Mesodermal cell (in vitro differentiated cells): ENCODE measurements at regions not wholly inside any gene's neighbourhood (a gene's known extent, or its start where the extent isn't known, plus 50 kb on each side); places are given as distances from the start of the nearest gene placed in this dataset.

Source experiments
- H3K27ac ChIP-seq: 2 replicates; pipeline ENCODE4 v1.7.0; 2013; ENCODE audit warnings: mild to moderate bottlenecking, low read depth, low read length, moderate library complexity; ENCODE audit not compliant: severe bottlenecking
- H3K36me3 ChIP-seq: 2 replicates; pipeline ENCODE4 v1.7.1; 2013; ENCODE audit warnings: mild to moderate bottlenecking, low read length, moderate library complexity; ENCODE audit not compliant: control insufficient read depth, insufficient read depth
- H3K4me1 ChIP-seq: one replicate; pipeline ENCODE4 v1.7.1; 2013; ENCODE audit warnings: mild to moderate bottlenecking, low read length; ENCODE audit not compliant: insufficient read depth, control insufficient read depth, poor library complexity, severe bottlenecking
- H3K4me3 ChIP-seq: 2 replicates; pipeline ENCODE4 v1.7.0; 2013; ENCODE audit warnings: low read length, control low read depth, mild to moderate bottlenecking; ENCODE audit not compliant: insufficient read depth, poor library complexity, severe bottlenecking; ENCODE audit errors: extremely low read depth
- H3K9me3 ChIP-seq: 2 replicates; pipeline ENCODE4 v1.7.1; 2013; ENCODE audit warnings: mild to moderate bottlenecking, low read length, moderate library complexity; ENCODE audit not compliant: control insufficient read depth
- WGBS, 2 experiments: methylation state at CpG; one replicate each; pipeline ENCODE4 v1.1.5; 2013; ENCODE audit warnings: missing lambda C conversion rate in 2 of 2; ENCODE audit not compliant: insufficient coverage in 2 of 2; 5-methylcytosine and 5-hydroxymethylcytosine counted together

- Histone ChIP-seq H3K36me3 (no peaks in the 10 kb centered on the region), H3K9me3 (no peaks in the 10 kb centered on the region), H3K4me1 (no peaks in the 10 kb centered on the region), H3K4me3 (no peak overlapping the region), H3K27ac (no peak overlapping the region)
- WGBS, 2 experiments: 89 to 92% methylated on average over 3 to 4 of the region's 6 CpGs
Measured at GRCh38 chr3:94525043-94525442, 462.2 kb downstream of the NSUN3 start.

GRCh38 chr3:94529816-94530215 is 467.0 kb downstream of the NSUN3 start:
- no CpG with 5 or more reads among the region's 1 CpG for WGBS, 2 experiments
- no peak overlapping the region for H3K4me3 ChIP-seq
- H3K9me3 ChIP-seq: no peaks in the 10 kb centered on the region
- H3K27ac ChIP-seq: no peak overlapping the region
- H3K36me3 ChIP-seq: no peaks in the 10 kb centered on the region
- no peaks in the 10 kb centered on the region for H3K4me1 ChIP-seq

GRCh38 chr3:94532951-94533350 is 470.1 kb downstream of the NSUN3 start:
- WGBS, 2 experiments: 93 to 100% methylated on average over 3 of the region's 3 CpGs
- Histone ChIP-seq H3K36me3 (no peaks in the 10 kb centered on the region), H3K4me3 (no peak overlapping the region), H3K4me1 (no peaks in the 10 kb centered on the region), H3K27ac (no peak overlapping the region), H3K9me3 (no peaks in the 10 kb centered on the region)

- Histone ChIP-seq H3K9me3 (no peaks in the 10 kb centered on the region), H3K4me1 (no peaks in the 10 kb centered on the region), H3K27ac (no peak overlapping the region), H3K4me3 (no peak overlapping the region), H3K36me3 (no peaks in the 10 kb centered on the region)
Measured at GRCh38 chr3:94539937-94540336, 477.1 kb downstream of the NSUN3 start.

GRCh38 chr3:94543161-94543560 is 480.3 kb downstream of the NSUN3 start:
- Histone ChIP-seq H3K36me3 (no peaks in the 10 kb centered on the region), H3K9me3 (no peaks in the 10 kb centered on the region), H3K4me3 (no peak overlapping the region), H3K4me1 (no peaks in the 10 kb centered on the region), H3K27ac (no peak overlapping the region)
- 91 to 100% methylated on average over 1 of the region's 2 CpGs for WGBS, 2 experiments

GRCh38 chr3:94544131-94544789 is 481.4 kb downstream of the NSUN3 start:
- no peaks in the 10 kb centered on the region for H3K9me3 ChIP-seq
- H3K4me1 ChIP-seq: no peaks in the 10 kb centered on the region
- no peaks in the 10 kb centered on the region for H3K36me3 ChIP-seq
- no CpG with 5 or more reads among the region's 2 CpGs for WGBS, 2 experiments
- no peak overlapping the region for H3K4me3 ChIP-seq
- H3K27ac ChIP-seq: no peak overlapping the region

GRCh38 chr3:94548581-94549316 is 485.9 kb downstream of the NSUN3 start:
- H3K4me3 ChIP-seq: no peak overlapping the region
- WGBS, 2 experiments: 0% methylated on average over 1 of the region's 1 CpG; no CpG with 5 or more reads in 1 of the 2 experiments
- H3K36me3 ChIP-seq: no peaks in the 10 kb centered on the region
- no peak overlapping the region for H3K27ac ChIP-seq
- H3K4me1 ChIP-seq: no peaks in the 10 kb centered on the region
- H3K9me3 ChIP-seq: peaks cover 3% of the 10 kb centered on the region

- H3K36me3 ChIP-seq: no peaks in the 10 kb centered on the region
- no peak overlapping the region for H3K27ac ChIP-seq
- no peaks in the 10 kb centered on the region for H3K4me1 ChIP-seq
- no peak overlapping the region for H3K4me3 ChIP-seq
- WGBS, 2 experiments: 80 to 100% methylated on average over 1 of the region's 3 CpGs
- H3K9me3 ChIP-seq: no peaks in the 10 kb centered on the region
Measured at GRCh38 chr3:94561094-94561493, 498.2 kb downstream of the NSUN3 start.

GRCh38 chr3:94564247-94564646 is 501.4 kb downstream of the NSUN3 start:
- H3K9me3 ChIP-seq: no peaks in the 10 kb centered on the region
- WGBS, 2 experiments: no CpG with 5 or more reads among the region's 1 CpG
- H3K27ac ChIP-seq: no peak overlapping the region
- H3K36me3 ChIP-seq: no peaks in the 10 kb centered on the region
- H3K4me1 ChIP-seq: no peaks in the 10 kb centered on the region
- H3K4me3 ChIP-seq: no peak overlapping the region

GRCh38 chr3:94568041-94568440 is 505.2 kb downstream of the NSUN3 start:
- Histone ChIP-seq H3K4me3 (no peak overlapping the region), H3K27ac (no peak overlapping the region), H3K9me3 (no peaks in the 10 kb centered on the region), H3K36me3 (no peaks in the 10 kb centered on the region), H3K4me1 (no peaks in the 10 kb centered on the region)
- 0% methylated on average over 1 of the region's 1 CpG for WGBS, 2 experiments

- no peaks in the 10 kb centered on the region for H3K4me1 ChIP-seq
- H3K4me3 ChIP-seq: no peak overlapping the region
- H3K27ac ChIP-seq: no peak overlapping the region
- H3K9me3 ChIP-seq: no peaks in the 10 kb centered on the region
- no peaks in the 10 kb centered on the region for H3K36me3 ChIP-seq
- 80 to 100% methylated on average over 1 to 2 of the region's 2 CpGs for WGBS, 2 experiments
Measured at GRCh38 chr3:94573337-94573736, 510.5 kb downstream of the NSUN3 start.
